Testis (tissue), 2 donors: ENCODE measurements at regions not wholly inside any gene's neighbourhood (a gene's known extent, or its start where the extent isn't known, plus 50 kb on each side); places are given as distances from the start of the nearest gene placed in this dataset.

Source experiments
- DNase-seq: peaks from one replicate; pipeline ENCODE4 v3.0.0-alpha.2; 2019
- H3K27ac ChIP-seq, 2 donors: fragments of 200-600 bp; sonication (generic); one replicate each; pipeline ENCODE4 v1.5.1; 2019
- H3K27me3 ChIP-seq: fragments of 200-600 bp; sonication (generic); one replicate; pipeline ENCODE4 v1.5.1; 2019
- H3K36me3 ChIP-seq: fragments of 200-600 bp; sonication (generic); one replicate; pipeline ENCODE4 v1.5.1; 2017; ENCODE audit warnings: low read depth; ENCODE audit errors: missing control alignments
- H3K4me1 ChIP-seq: fragments of 200-600 bp; sonication (generic); one replicate; pipeline ENCODE4 v1.5.1; 2019
- H3K4me3 ChIP-seq, 2 donors: fragments of 200-600 bp; sonication (generic); one replicate each; pipeline ENCODE4 v1.5.1; 2017 to 2019
- H3K9me3 ChIP-seq: fragments of 200-600 bp; sonication (generic); one replicate; pipeline ENCODE4 v1.5.1; 2017
- POLR2A ChIP-seq: fragments of 450-650 bp; IDR thresholded peaks from one replicate; pipeline ENCODE4 v1.6.1; 2017; ENCODE audit warnings: antibody characterized with exemption, mild to moderate bottlenecking, moderate library complexity
- WGBS, 2 donors: methylation state at CpG; one replicate each; pipeline ENCODE4 v1.1.5; 2018; 5-methylcytosine and 5-hydroxymethylcytosine counted together
- intact Hi-C: fragments of 100-400 bp; cut with DNase I; formaldehyde crosslinking; loops from one replicate; pipeline ENCODE4 v1.15.1; 2023; ENCODE audit warnings: low total_unique reads
- TF ChIP-seq, protein P1 (sequence below), 3 experiments: fragments of 450-650 bp in 2 of 3; fragments of 200-600 bp in 1 of 3; sonication (generic) in 1 of 3; IDR thresholded peaks; one replicate each; pipeline ENCODE4 v1.5.1; 2016 to 2019; ENCODE audit warnings: antibody characterized with exemption in 3 of 3, mild to moderate bottlenecking in 2 of 3, moderate library complexity in 1 of 3

DNA sequence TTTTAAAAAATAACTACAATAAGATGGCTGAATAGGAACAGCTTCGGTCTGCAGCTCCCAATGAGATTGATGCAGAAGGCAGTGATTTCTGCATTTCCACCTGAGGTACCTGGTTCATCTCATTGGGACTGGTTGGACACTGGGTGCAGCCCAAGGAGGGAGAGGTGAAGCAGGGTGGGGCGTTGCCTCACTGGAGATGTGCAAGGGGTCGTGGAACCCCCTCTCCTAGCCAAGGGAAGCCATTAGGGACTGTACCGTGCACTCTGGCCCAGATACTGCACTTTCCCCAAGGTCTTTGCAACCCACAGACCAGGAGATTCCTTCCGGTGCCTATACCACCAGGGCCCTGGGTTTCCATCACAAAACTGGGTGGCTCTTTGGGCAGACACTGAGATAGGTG lies 640.1 kb downstream of the IQCM start:
- 83 to 84% methylated on average over 5 of the region's 5 CpGs for WGBS, 2 donors
- no peaks in the 10 kb centered on the region for H3K9me3 ChIP-seq
- DNase-seq: no peak
- no peaks in the 10 kb centered on the region for H3K27me3 ChIP-seq
- intact Hi-C loops: no loop called here
- TF ChIP-seq, protein P1, sequence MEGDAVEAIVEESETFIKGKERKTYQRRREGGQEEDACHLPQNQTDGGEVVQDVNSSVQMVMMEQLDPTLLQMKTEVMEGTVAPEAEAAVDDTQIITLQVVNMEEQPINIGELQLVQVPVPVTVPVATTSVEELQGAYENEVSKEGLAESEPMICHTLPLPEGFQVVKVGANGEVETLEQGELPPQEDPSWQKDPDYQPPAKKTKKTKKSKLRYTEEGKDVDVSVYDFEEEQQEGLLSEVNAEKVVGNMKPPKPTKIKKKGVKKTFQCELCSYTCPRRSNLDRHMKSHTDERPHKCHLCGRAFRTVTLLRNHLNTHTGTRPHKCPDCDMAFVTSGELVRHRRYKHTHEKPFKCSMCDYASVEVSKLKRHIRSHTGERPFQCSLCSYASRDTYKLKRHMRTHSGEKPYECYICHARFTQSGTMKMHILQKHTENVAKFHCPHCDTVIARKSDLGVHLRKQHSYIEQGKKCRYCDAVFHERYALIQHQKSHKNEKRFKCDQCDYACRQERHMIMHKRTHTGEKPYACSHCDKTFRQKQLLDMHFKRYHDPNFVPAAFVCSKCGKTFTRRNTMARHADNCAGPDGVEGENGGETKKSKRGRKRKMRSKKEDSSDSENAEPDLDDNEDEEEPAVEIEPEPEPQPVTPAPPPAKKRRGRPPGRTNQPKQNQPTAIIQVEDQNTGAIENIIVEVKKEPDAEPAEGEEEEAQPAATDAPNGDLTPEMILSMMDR (IDR thresholded peaks at IDR 0.05): no peak
- no peak for TF ChIP-seq POLR2A
- no peak overlapping the region for H3K27ac ChIP-seq
- H3K4me1 ChIP-seq: no peaks in the 10 kb centered on the region
- H3K4me3 ChIP-seq: no peak overlapping the region
- no peaks in the 10 kb centered on the region for H3K36me3 ChIP-seq

DNA sequence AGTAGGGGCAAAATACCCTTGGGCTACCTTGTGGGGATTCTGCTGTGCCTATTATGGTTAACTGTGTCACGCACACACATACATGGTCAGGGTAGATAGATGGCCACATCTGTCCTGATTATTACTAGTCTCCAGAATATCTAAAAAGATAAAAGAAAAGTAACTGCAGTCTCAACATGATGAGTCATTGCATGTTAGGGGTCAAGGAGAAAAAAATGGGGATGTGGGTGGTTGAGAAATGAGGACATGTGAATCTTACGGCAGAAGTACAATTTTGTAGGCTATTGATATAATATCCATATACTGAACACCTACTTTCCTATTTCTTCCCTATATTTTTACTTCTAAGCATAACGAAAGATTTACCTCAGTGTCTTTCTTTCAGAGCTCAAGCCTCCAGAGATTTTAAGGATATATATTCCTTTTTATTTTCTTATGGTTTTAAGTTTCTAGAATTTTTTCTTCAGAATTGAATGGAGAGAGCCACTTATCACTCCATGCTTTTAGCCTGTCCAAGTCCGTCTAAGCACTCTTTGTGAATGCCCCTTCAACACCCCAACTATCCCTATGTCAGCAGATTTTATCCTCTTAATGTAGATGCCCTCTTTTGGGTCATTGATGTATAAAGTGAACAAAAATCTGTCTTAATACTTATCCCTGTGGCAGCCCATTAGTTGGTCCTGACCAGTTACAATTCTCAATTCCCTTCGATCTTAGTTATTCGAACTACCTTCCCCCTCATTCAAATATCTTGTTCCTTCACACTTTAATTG lies 642.2 kb downstream of the IQCM start:
- TF ChIP-seq, protein P1 (IDR thresholded peaks at IDR 0.05): no peak
- TF ChIP-seq POLR2A: no peak
- no peak for DNase-seq
- Histone ChIP-seq H3K4me3 (no peak overlapping the region), H3K4me1 (no peaks in the 10 kb centered on the region), H3K36me3 (no peaks in the 10 kb centered on the region), H3K27me3 (no peaks in the 10 kb centered on the region), H3K9me3 (no peaks in the 10 kb centered on the region), H3K27ac (no peak overlapping the region)
- WGBS, 2 donors: 89 to 92% methylated on average over 6 of the region's 6 CpGs
- intact Hi-C loops: no loop called here

DNA sequence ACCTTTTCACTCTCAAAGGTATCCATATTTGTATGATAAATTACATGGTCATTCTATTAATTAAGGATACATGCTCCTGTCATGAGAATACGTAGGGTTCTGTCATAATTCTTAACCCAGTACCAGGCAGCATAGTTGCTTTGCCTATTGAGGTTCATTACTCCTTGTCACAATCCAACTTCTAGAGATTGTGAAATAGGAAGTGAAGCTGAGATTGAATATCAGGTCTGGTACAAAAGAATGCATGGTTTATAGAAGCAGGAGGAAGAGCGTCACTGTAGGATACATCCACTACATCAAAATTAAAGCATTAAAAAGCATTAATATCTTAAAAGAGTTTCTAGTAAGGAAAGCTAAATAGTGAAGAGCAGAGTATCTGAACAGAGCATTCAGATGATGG lies 647.0 kb downstream of the IQCM start:
- no peaks in the 10 kb centered on the region for H3K36me3 ChIP-seq
- no peaks in the 10 kb centered on the region for H3K9me3 ChIP-seq
- 92 to 96% methylated on average over 2 of the region's 2 CpGs for WGBS, 2 donors
- intact Hi-C loops: no loop called here
- DNase-seq: no peak
- TF ChIP-seq POLR2A: no peak
- TF ChIP-seq, protein P1 (IDR thresholded peaks at IDR 0.05): no peak
- no peak overlapping the region for H3K27ac ChIP-seq
- H3K4me1 ChIP-seq: no peaks in the 10 kb centered on the region
- no peak overlapping the region for H3K4me3 ChIP-seq
- no peaks in the 10 kb centered on the region for H3K27me3 ChIP-seq

DNA sequence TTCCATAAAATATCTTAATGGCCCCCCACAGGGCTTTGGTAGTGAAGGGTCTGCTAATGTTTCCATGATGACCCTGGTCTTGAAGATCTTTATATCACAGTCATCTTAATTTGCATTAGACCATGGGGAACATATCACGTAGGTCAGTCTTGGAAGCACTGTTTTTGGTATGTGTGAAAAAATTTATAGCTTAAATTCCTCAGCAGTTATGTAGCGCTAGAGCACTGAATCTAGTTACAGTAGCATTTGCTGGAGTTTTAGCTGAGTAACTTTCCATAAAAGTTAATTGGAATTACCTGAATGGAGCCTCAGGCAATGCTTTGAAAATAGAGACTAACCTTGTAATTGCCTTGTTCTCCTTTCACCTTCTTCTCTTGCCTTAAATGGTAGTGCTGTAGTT lies 648.8 kb downstream of the IQCM start:
- H3K9me3 ChIP-seq: no peaks in the 10 kb centered on the region
- no peaks in the 10 kb centered on the region for H3K27me3 ChIP-seq
- DNase-seq: no peak
- TF ChIP-seq POLR2A: no peak
- TF ChIP-seq, protein P1 (IDR thresholded peaks at IDR 0.05): no peak
- no peaks in the 10 kb centered on the region for H3K4me1 ChIP-seq
- no peak overlapping the region for H3K27ac ChIP-seq
- 83 to 89% methylated on average over 2 of the region's 2 CpGs for WGBS, 2 donors
- no peak overlapping the region for H3K4me3 ChIP-seq
- intact Hi-C loops: no loop called here
- no peaks in the 10 kb centered on the region for H3K36me3 ChIP-seq

DNA sequence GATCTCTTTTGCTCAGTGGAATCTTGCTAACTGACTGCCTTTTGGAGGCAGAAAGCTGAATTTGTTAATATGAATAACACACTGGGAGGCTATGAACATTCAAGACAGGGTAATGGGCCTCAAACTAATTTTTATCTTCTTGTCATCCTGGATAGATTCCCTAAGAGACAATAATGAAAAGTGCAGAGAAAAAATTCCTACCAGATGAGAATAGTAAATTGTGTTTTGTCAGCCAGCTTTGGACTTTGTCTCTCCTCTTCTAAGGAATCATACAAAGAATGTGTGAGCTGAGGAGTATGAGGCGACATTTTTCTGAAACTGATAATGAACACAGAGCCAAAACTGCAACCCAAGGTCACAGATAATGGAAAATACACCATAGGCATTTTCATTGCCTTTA lies 649.3 kb downstream of the IQCM start:
- Histone ChIP-seq H3K27ac (no peak overlapping the region), H3K27me3 (no peaks in the 10 kb centered on the region), H3K4me3 (no peak overlapping the region), H3K9me3 (no peaks in the 10 kb centered on the region), H3K36me3 (no peaks in the 10 kb centered on the region), H3K4me1 (no peaks in the 10 kb centered on the region)
- TF ChIP-seq, protein P1 (IDR thresholded peaks at IDR 0.05): no peak
- no peak for TF ChIP-seq POLR2A
- intact Hi-C loops: no loop called here
- no peak for DNase-seq
- 58 to 77% methylated on average over 1 of the region's 1 CpG for WGBS, 2 donors
